Keratinocyte (primary cell): ENCODE measurements at regions not wholly inside any gene's neighbourhood (a gene's known extent, or its start where the extent isn't known, plus 50 kb on each side); places are given as distances from the start of the nearest gene placed in this dataset.

Source experiments
- DNase-seq: peaks from one replicate; pipeline ENCODE4 v3.0.0-alpha.2; 2011; ENCODE audit warnings: low read depth, missing footprints, low spot score
- FAIRE-seq: peaks from 2 replicates; lab custom pipeline; 2011; peaks lifted over from hg19 to GRCh38; lab: Jason Lieb, UNC
- H2AFZ ChIP-seq: 2 replicates; pipeline ENCODE4 v1.6.0; 2012; ENCODE audit warnings: low read length, control low read depth, inconsistent platforms; ENCODE audit not compliant: control insufficient read depth
- H3K27ac ChIP-seq: 2 replicates; pipeline ENCODE4 v1.5.1; 2011; ENCODE audit warnings: low read length; ENCODE audit not compliant: control insufficient read depth, insufficient read depth
- H3K27me3 ChIP-seq: 3 replicates; pipeline ENCODE4 v1.6.0; 2011; ENCODE audit warnings: low read length; ENCODE audit not compliant: control insufficient read depth, insufficient read depth; ENCODE audit errors: extremely low read depth
- H3K36me3 ChIP-seq, 2 experiments: 2 replicates in 1 of 2; 3 replicates in 1 of 2; pipeline ENCODE4 v1.5.1; 2011; ENCODE audit warnings: low read length in 2 of 2, mild to moderate bottlenecking in 1 of 2; ENCODE audit not compliant: control insufficient read depth in 2 of 2, insufficient read depth in 2 of 2; ENCODE audit errors: extremely low read depth in 1 of 2
- H3K4me1 ChIP-seq: 3 replicates; pipeline ENCODE4 v1.5.1; 2011; ENCODE audit warnings: low read length; ENCODE audit not compliant: control insufficient read depth, insufficient read depth; ENCODE audit errors: extremely low read depth
- H3K4me2 ChIP-seq: 3 replicates; pipeline ENCODE4 v1.6.0; 2011; ENCODE audit warnings: low read depth, low read length; ENCODE audit not compliant: control insufficient read depth, insufficient read depth; ENCODE audit errors: extremely low read depth
- H3K4me3 ChIP-seq, 3 experiments: fragments of 200-600 bp in 1 of 3; sonication (generic) in 1 of 3; 2 replicates in 2 of 3; 3 replicates in 1 of 3; pipeline ENCODE4 v1.5.1; 2011 to 2016; ENCODE audit warnings: low read length in 3 of 3, mild to moderate bottlenecking in 3 of 3, control low read depth in 2 of 3, inconsistent platforms in 1 of 3, low read depth in 1 of 3, mixed read lengths in 1 of 3, mixed run types in 1 of 3, moderate library complexity in 1 of 3; ENCODE audit not compliant: control insufficient read depth in 2 of 3, insufficient read depth in 2 of 3; ENCODE audit errors: extremely low read depth in 1 of 3
- H3K79me2 ChIP-seq: 2 replicates; pipeline ENCODE4 v1.6.0; 2012; ENCODE audit warnings: low read length; ENCODE audit not compliant: control insufficient read depth, insufficient read depth
- H3K9ac ChIP-seq: 3 replicates; pipeline ENCODE4 v1.6.0; 2011; ENCODE audit warnings: low read length; ENCODE audit not compliant: control insufficient read depth, insufficient read depth; ENCODE audit errors: extremely low read depth
- H3K9me1 ChIP-seq: 3 replicates; pipeline ENCODE4 v1.6.0; 2011; ENCODE audit warnings: low read length; ENCODE audit not compliant: control insufficient read depth, insufficient read depth; ENCODE audit errors: extremely low read depth
- H3K9me3 ChIP-seq: 2 replicates; pipeline ENCODE4 v1.5.1; 2012; ENCODE audit warnings: low read depth, low read length; ENCODE audit not compliant: control insufficient read depth
- H4K20me1 ChIP-seq: 3 replicates; pipeline ENCODE4 v1.6.0; 2011; ENCODE audit warnings: low read length; ENCODE audit not compliant: control insufficient read depth, insufficient read depth; ENCODE audit errors: extremely low read depth
- EZH2 ChIP-seq: IDR thresholded peaks from one replicate; pipeline ENCODE4 v1.6.1; 2012; ENCODE audit warnings: inconsistent platforms, mild to moderate bottlenecking, low read length, moderate library complexity
- dilution Hi-C: fragments of 300-500 bp; cut with MboI; formaldehyde crosslinking; loops from one replicate; pipeline ENCODE4 v1.7.0; 2020; ENCODE audit warnings: low sequenced_read_pairs; ENCODE audit not compliant: extremely low pct_ligation_motif_present
- TF ChIP-seq, protein P1 (sequence below), 3 experiments: IDR thresholded peaks in 1 of 3; conservative IDR thresholded peaks in 1 of 3; optimal IDR thresholded peaks in 1 of 3; 2 replicates in 2 of 3; 3 replicates in 1 of 3; pipeline versions ENCODE3 to v1.5.1; 2011; ENCODE audit warnings: low read length in 3 of 3, mild to moderate bottlenecking in 3 of 3, moderate library complexity in 2 of 3, control low read depth in 1 of 3, inconsistent platforms in 1 of 3; ENCODE audit not compliant: insufficient read depth in 2 of 3; ENCODE audit errors: extremely low read depth in 1 of 3

DNA sequence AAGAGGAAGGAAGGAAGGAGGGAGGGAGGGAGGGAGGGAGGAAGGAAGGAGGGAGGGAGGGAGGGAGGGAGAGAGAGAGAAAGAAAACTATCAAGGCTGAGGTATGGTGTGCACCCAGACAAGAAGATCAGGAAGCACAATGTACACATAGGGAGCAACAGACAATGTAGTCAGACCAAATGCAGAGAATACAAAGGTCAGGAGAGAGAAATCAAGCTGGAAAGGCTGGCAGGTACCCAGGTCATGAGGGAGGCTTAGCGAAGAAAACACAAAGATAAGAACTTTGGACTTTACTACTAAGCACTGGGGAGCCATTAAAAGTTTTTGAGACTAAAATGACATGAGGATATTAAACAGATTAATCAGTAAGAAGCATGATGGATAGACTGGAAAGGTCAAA lies 176.0 kb upstream of the TMCO5A start:
- Histone ChIP-seq H3K4me3 (no peak overlapping the region), H3K4me1 (no peaks in the 10 kb centered on the region), H3K4me2 (no peak overlapping the region), H3K36me3 (no peaks in the 10 kb centered on the region), H3K27ac (no peak overlapping the region), H3K79me2 (no peaks in the 10 kb centered on the region), H3K27me3 (no peaks in the 10 kb centered on the region), H3K9ac (no peak overlapping the region), H3K9me1 (no peaks in the 10 kb centered on the region), H4K20me1 (no peaks in the 10 kb centered on the region), H2AFZ (no peak overlapping the region), H3K9me3 (no peaks in the 10 kb centered on the region)
- FAIRE-seq (no peak), DNase-seq (no peak)
- TF ChIP-seq EZH2: no peak
- TF ChIP-seq, protein P1, sequence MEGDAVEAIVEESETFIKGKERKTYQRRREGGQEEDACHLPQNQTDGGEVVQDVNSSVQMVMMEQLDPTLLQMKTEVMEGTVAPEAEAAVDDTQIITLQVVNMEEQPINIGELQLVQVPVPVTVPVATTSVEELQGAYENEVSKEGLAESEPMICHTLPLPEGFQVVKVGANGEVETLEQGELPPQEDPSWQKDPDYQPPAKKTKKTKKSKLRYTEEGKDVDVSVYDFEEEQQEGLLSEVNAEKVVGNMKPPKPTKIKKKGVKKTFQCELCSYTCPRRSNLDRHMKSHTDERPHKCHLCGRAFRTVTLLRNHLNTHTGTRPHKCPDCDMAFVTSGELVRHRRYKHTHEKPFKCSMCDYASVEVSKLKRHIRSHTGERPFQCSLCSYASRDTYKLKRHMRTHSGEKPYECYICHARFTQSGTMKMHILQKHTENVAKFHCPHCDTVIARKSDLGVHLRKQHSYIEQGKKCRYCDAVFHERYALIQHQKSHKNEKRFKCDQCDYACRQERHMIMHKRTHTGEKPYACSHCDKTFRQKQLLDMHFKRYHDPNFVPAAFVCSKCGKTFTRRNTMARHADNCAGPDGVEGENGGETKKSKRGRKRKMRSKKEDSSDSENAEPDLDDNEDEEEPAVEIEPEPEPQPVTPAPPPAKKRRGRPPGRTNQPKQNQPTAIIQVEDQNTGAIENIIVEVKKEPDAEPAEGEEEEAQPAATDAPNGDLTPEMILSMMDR (optimal IDR thresholded peaks at IDR 0.05 in 1 of 3, IDR thresholded peaks at IDR 0.05 in 1 of 3, conservative IDR thresholded peaks at IDR 0.05 in 1 of 3; ENCODE audit: extremely low read depth in 1 of 3, insufficient read depth in 2 of 3, low read length in 3 of 3): no peak
- dilution Hi-C loops: no loop called here

DNA sequence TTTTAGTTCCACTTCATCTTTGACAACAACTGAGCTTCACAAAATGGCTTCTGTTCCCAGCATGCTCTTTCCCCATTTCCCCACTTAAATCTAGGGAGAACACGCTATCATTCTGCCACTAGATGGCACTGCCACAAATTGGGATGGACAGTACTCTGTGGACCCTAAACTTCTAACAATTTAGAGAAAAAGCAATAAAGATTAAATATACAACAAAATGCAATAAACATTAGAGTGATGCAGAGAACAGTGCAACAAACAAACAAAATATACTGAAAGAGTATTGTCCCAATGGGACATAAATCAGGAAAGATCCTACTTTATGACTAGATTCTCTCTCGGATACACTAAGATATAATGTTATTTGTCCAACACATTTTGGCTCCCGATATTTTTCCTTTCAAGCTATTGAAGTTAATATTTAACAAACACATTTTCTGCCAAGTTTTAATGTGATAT lies 169.7 kb upstream of the TMCO5A start:
- no peaks in the 10 kb centered on the region for H3K9me1 ChIP-seq
- no peak overlapping the region for H3K4me2 ChIP-seq
- no peak for TF ChIP-seq EZH2
- TF ChIP-seq, protein P1 (optimal IDR thresholded peaks at IDR 0.05 in 1 of 3, IDR thresholded peaks at IDR 0.05 in 1 of 3, conservative IDR thresholded peaks at IDR 0.05 in 1 of 3; ENCODE audit: extremely low read depth in 1 of 3, insufficient read depth in 2 of 3, low read length in 3 of 3): peak; percentile 52 to 64 (median 59)
- dilution Hi-C loops: no loop called here
- H3K9me3 ChIP-seq: no peaks in the 10 kb centered on the region
- no peaks in the 10 kb centered on the region for H4K20me1 ChIP-seq
- no peak overlapping the region for H3K4me3 ChIP-seq
- H3K36me3 ChIP-seq: no peaks in the 10 kb centered on the region
- DNase-seq: no peak
- H3K27ac ChIP-seq: no peak overlapping the region
- H3K4me1 ChIP-seq: no peaks in the 10 kb centered on the region
- FAIRE-seq: peak; percentile 26
- peak overlapping the region; percentile 94 for H2AFZ ChIP-seq
- no peaks in the 10 kb centered on the region for H3K79me2 ChIP-seq
- no peaks in the 10 kb centered on the region for H3K27me3 ChIP-seq
- no peak overlapping the region for H3K9ac ChIP-seq
